ENCODE measurements at regions not wholly inside any gene's neighbourhood (a gene's known extent, or its start where the extent isn't known, plus 50 kb on each side); places are given as distances from the start of the nearest gene placed in this dataset.
"Not testable (repeated sequence)": the region's sequence is repeated elsewhere in the genome, so short reads cannot be mapped to it uniquely, and the experiment has no call there.

- ChIA-PET POLR2A (ENCODE audit: low non-redundant PET) (no interaction called here), CTCF (interaction anchor here (0.5 kb wide), 1 partner anchor 587 kb away, joined by 3 read pairs; no protein-coding TSS in a partner anchor)
- DNase-seq (ENCODE audit: low spot score), result no peak
- no peak for TF ChIP-seq CTCF (conservative IDR thresholded peaks at IDR 0.05; ENCODE audit: low read depth)
- H3K27ac ChIP-seq, result no peak overlapping the region
These were observed 73.2 kb upstream of the RPL38 start for GRCh38 chr17:74130276-74130675.

- CTCF ChIA-PET, result interaction anchor here (0.5 kb wide), 1 partner anchor 587 kb away, joined by 3 read pairs; no protein-coding TSS in a partner anchor
- DNase-seq (ENCODE audit: low spot score), result no peak
- no peak overlapping the region for H3K27ac ChIP-seq
- POLR2A ChIA-PET (ENCODE audit: low non-redundant PET), result no interaction called here
- TF ChIP-seq CTCF (conservative IDR thresholded peaks at IDR 0.05; ENCODE audit: low read depth), result no peak
These were observed 72.6 kb upstream of the RPL38 start for GRCh38 chr17:74130841-74131240.

GRCh38 chr17:74132354-74132753 lies 71.1 kb upstream of the RPL38 start:
- POLR2A ChIA-PET (ENCODE audit: low non-redundant PET), result no interaction called here
- CTCF ChIA-PET, result no interaction called here
- no peak overlapping the region for H3K27ac ChIP-seq
- no peak for TF ChIP-seq CTCF (conservative IDR thresholded peaks at IDR 0.05; ENCODE audit: low read depth)
- no peak for DNase-seq (ENCODE audit: low spot score)

GRCh38 chr17:74133740-74134139 lies 69.7 kb upstream of the RPL38 start:
- ChIA-PET POLR2A (ENCODE audit: low non-redundant PET) (no interaction called here), CTCF (no interaction called here)
- no peak for TF ChIP-seq CTCF (conservative IDR thresholded peaks at IDR 0.05; ENCODE audit: low read depth)
- H3K27ac ChIP-seq, result no peak overlapping the region
- DNase-seq (ENCODE audit: low spot score), result no peak

- POLR2A ChIA-PET (ENCODE audit: low non-redundant PET); H3K27ac ChIP-seq; CTCF ChIA-PET; DNase-seq (ENCODE audit: low spot score): not testable (repeated sequence)
These were observed 69.2 kb upstream of the RPL38 start for GRCh38 chr17:74134234-74134633.

GRCh38 chr17:74134991-74135390 lies 68.5 kb upstream of the RPL38 start:
- ChIA-PET CTCF (no interaction called here), POLR2A (ENCODE audit: low non-redundant PET) (no interaction called here)
- no peak overlapping the region for H3K27ac ChIP-seq
- no peak for TF ChIP-seq CTCF (conservative IDR thresholded peaks at IDR 0.05; ENCODE audit: low read depth)
- no peak for DNase-seq (ENCODE audit: low spot score)

GRCh38 chr17:74135391-74136167 lies 67.9 kb upstream of the RPL38 start:
- TF ChIP-seq CTCF (conservative IDR thresholded peaks at IDR 0.05; ENCODE audit: low read depth), result no peak
- ChIA-PET CTCF (interaction anchor here (0.7 kb wide), 1 partner anchor 378 kb away, joined by 4 read pairs; no protein-coding TSS in a partner anchor), POLR2A (ENCODE audit: low non-redundant PET) (no interaction called here)
- no peak for DNase-seq (ENCODE audit: low spot score)
- no peak overlapping the region for H3K27ac ChIP-seq
